K562 (cell line): ENCODE measurements at regions not wholly inside any gene's neighbourhood (a gene's known extent, or its start where the extent isn't known, plus 50 kb on each side); places are given as distances from the start of the nearest gene placed in this dataset.

Source experiments
- SRF ChIP-seq, 2 experiments: fragments of 250-450, 450-650 bp in 1 of 2; sonication (Bioruptor Pico) in 1 of 2; sonication (generic) in 1 of 2; formaldehyde crosslinking; IDR thresholded peaks; 2 replicates each; pipeline versions ENCODE4 v1.5.0 to v1.5.1; 2020 to 2022; ENCODE audit warnings: mild to moderate bottlenecking in 1 of 2, missing genetic modification reagents in 1 of 2
- ZC3H4 ChIP-seq: sonication (generic); formaldehyde crosslinking; IDR thresholded peaks from 2 replicates; pipeline ENCODE4 v1.9.0; 2021; ENCODE audit warnings: missing genetic modification reagents, borderline replicate concordance
- TF ChIP-seq, protein P1 (sequence below): fragments of 450-650 bp; IDR thresholded peaks from 2 replicates; pipeline ENCODE4 v1.6.1; 2016; ENCODE audit warnings: low read depth

DNA sequence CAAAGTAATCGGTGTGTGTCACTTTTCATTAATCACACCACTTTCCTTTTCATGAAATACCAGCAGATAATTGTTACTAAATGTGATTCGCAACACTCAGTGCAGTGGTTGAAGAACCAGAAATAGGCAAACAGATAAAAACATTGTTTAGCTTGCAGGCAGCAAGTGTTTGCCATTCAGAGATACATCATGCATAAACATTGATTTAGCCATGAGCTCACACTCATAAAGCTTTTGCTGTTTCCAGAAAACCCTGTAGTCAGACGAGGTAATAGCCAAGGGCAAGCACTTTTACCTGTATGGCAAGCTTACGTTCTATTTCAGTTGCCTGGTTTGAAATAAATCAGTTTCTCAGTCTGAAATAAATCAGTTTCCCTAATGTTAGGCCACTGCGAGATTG lies 542.0 kb upstream of the TENM3 start (continued):
- TF ChIP-seq, protein P1, sequence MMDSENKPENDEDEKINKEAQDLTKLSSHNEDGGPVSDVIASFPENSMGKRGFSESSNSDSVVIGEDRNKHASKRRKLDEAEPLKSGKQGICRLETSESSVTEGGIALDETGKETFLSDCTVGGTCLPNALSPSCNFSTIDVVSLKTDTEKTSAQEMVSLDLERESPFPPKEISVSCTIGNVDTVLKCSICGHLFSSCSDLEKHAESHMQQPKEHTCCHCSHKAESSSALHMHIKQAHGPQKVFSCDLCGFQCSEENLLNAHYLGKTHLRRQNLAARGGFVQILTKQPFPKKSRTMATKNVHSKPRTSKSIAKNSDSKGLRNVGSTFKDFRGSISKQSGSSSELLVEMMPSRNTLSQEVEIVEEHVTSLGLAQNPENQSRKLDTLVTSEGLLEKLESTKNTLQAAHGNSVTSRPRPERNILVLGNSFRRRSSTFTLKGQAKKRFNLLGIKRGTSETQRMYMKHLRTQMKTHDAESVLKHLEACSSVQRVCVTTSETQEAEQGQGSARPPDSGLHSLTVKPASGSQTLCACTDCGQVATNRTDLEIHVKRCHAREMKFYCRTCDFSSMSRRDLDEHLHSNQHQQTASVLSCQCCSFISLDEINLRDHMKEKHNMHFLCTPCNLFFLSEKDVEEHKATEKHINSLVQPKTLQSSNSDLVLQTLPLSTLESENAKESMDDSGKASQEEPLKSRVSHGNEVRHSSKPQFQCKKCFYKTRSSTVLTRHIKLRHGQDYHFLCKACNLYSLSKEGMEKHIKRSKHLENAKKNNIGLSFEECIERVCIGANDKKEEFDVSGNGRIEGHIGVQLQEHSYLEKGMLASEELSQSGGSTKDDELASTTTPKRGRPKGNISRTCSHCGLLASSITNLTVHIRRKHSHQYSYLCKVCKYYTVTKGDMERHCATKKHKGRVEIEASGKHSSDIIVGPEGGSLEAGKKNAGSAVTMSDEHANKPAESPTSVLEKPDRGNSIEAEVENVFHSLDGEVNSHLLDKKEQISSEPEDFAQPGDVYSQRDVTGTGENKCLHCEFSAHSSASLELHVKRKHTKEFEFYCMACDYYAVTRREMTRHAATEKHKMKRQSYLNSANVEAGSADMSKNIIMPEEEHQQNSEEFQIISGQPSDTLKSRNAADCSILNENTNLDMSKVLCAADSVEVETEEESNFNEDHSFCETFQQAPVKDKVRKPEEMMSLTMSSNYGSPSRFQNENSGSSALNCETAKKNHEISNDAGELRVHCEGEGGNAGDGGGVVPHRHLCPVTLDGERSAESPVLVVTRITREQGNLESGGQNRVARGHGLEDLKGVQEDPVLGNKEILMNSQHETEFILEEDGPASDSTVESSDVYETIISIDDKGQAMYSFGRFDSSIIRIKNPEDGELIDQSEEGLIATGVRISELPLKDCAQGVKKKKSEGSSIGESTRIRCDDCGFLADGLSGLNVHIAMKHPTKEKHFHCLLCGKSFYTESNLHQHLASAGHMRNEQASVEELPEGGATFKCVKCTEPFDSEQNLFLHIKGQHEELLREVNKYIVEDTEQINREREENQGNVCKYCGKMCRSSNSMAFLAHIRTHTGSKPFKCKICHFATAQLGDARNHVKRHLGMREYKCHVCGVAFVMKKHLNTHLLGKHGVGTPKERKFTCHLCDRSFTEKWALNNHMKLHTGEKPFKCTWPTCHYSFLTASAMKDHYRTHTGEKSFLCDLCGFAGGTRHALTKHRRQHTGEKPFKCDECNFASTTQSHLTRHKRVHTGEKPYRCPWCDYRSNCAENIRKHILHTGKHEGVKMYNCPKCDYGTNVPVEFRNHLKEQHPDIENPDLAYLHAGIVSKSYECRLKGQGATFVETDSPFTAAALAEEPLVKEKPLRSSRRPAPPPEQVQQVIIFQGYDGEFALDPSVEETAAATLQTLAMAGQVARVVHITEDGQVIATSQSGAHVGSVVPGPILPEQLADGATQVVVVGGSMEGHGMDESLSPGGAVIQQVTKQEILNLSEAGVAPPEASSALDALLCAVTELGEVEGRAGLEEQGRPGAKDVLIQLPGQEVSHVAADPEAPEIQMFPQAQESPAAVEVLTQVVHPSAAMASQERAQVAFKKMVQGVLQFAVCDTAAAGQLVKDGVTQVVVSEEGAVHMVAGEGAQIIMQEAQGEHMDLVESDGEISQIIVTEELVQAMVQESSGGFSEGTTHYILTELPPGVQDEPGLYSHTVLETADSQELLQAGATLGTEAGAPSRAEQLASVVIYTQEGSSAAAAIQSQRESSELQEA = no peak
- TF ChIP-seq SRF (CRISPR knock-in tag; IDR thresholded peaks at IDR 0.05) (no peak), ZC3H4 (no peak)
- TF ChIP-seq, all 486 proteins: peak for 0
